ENCODE measurements at regions not wholly inside any gene's neighbourhood (a gene's known extent, or its start where the extent isn't known, plus 50 kb on each side); places are given as distances from the start of the nearest gene placed in this dataset.
"Not testable (repeated sequence)": the region's sequence is repeated elsewhere in the genome, so short reads cannot be mapped to it uniquely, and the experiment has no call there.

- H4K8ac ChIP-seq (ENCODE audit: low read depth, low read length); H3K4me1 ChIP-seq (ENCODE audit: control insufficient read depth, low read depth, low read length); H3K4me3 ChIP-seq (ENCODE audit: low read length); H3K79me1 ChIP-seq (ENCODE audit: low read length); H3K4ac ChIP-seq (ENCODE audit: low read depth, low read length); H2AK5ac ChIP-seq (ENCODE audit: low read length); H3K36me3 ChIP-seq (ENCODE audit: control insufficient read depth, insufficient read depth, low read length); H3K9ac ChIP-seq (ENCODE audit: low read length); H3K79me2 ChIP-seq (ENCODE audit: control insufficient read depth, insufficient read depth, low read length); H2BK15ac ChIP-seq (replicated peaks; ENCODE audit: low read depth); H2BK120ac ChIP-seq (ENCODE audit: low read depth, low read length); H3K4me2 ChIP-seq (ENCODE audit: low read length); H4K5ac ChIP-seq (ENCODE audit: low read length); H3K23ac ChIP-seq (ENCODE audit: low read length); DNase-seq; H2BK5ac ChIP-seq (ENCODE audit: low read length); H3K27me3 ChIP-seq (ENCODE audit: insufficient read depth, low read length, poor library complexity): not testable (repeated sequence)
- Histone ChIP-seq H3K56ac (ENCODE audit: low read length) (peak overlapping the region; percentile 34), H3K18ac (ENCODE audit: low read length) (peak overlapping the region; percentile 80), H3K27ac (ENCODE audit: low read depth, low read length) (peak overlapping the region; percentile 28)
- no CpG with 5 or more reads among the region's 8 CpGs for WGBS (ENCODE audit: extremely low coverage, insufficient coverage, low lambda C conversion rate)
Measured at GRCh38 chr11:67888056-67888455, 115.8 kb downstream of the UNC93B1 start.

GRCh38 chr11:67886672-67887071 lies 117.2 kb downstream of the UNC93B1 start:
- not testable (repeated sequence) for H3K4me1 ChIP-seq (ENCODE audit: control insufficient read depth, low read depth, low read length); H3K4me2 ChIP-seq (ENCODE audit: low read length); H3K4ac ChIP-seq (ENCODE audit: low read depth, low read length); H3K36me3 ChIP-seq (ENCODE audit: control insufficient read depth, insufficient read depth, low read length); H3K27me3 ChIP-seq (ENCODE audit: insufficient read depth, low read length, poor library complexity); H2BK15ac ChIP-seq (replicated peaks; ENCODE audit: low read depth); H3K23ac ChIP-seq (ENCODE audit: low read length); H3K79me2 ChIP-seq (ENCODE audit: control insufficient read depth, insufficient read depth, low read length); H4K8ac ChIP-seq (ENCODE audit: low read depth, low read length); H2BK5ac ChIP-seq (ENCODE audit: low read length); H3K4me3 ChIP-seq (ENCODE audit: low read length); H2BK120ac ChIP-seq (ENCODE audit: low read depth, low read length); H3K9ac ChIP-seq (ENCODE audit: low read length); H3K79me1 ChIP-seq (ENCODE audit: low read length); H3K27ac ChIP-seq (ENCODE audit: low read depth, low read length); H4K5ac ChIP-seq (ENCODE audit: low read length); DNase-seq; H2AK5ac ChIP-seq (ENCODE audit: low read length)
- Histone ChIP-seq H3K18ac (ENCODE audit: low read length) (peak overlapping the region; percentile 41), H3K56ac (ENCODE audit: low read length) (peak overlapping the region; percentile 1)
- no CpG with 5 or more reads among the region's 6 CpGs for WGBS (ENCODE audit: extremely low coverage, insufficient coverage, low lambda C conversion rate)

DNA sequence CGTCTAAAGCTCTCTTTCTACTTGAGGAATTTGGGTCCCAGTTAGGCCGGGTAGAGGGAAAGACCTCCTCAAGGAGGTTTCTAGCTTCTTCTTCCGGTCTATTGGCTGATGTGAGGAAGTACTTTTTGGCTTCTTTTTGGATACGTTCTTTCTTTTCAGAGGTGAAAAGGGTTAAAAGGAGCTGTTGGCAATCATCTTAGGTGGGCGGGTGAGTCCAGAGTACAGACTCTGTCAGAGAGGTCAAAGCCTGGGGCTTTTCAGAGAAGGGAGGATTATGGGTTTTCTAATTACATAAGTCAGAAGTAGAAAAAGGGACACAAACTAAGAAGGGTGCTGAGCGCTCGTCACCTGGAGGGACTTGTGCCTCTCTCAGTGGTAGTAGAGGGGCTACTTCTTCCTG lies 117.7 kb downstream of the UNC93B1 start:
- H3K79me1 ChIP-seq (ENCODE audit: low read length); H3K27ac ChIP-seq (ENCODE audit: low read depth, low read length); H3K4me2 ChIP-seq (ENCODE audit: low read length); H4K8ac ChIP-seq (ENCODE audit: low read depth, low read length); H3K79me2 ChIP-seq (ENCODE audit: control insufficient read depth, insufficient read depth, low read length); H3K36me3 ChIP-seq (ENCODE audit: control insufficient read depth, insufficient read depth, low read length); H3K4me1 ChIP-seq (ENCODE audit: control insufficient read depth, low read depth, low read length); H3K9ac ChIP-seq (ENCODE audit: low read length); H2BK5ac ChIP-seq (ENCODE audit: low read length); H3K27me3 ChIP-seq (ENCODE audit: insufficient read depth, low read length, poor library complexity); H3K4me3 ChIP-seq (ENCODE audit: low read length); H2BK120ac ChIP-seq (ENCODE audit: low read depth, low read length); H3K18ac ChIP-seq (ENCODE audit: low read length); H3K23ac ChIP-seq (ENCODE audit: low read length); H2BK15ac ChIP-seq (replicated peaks; ENCODE audit: low read depth); DNase-seq; H2AK5ac ChIP-seq (ENCODE audit: low read length); H3K4ac ChIP-seq (ENCODE audit: low read depth, low read length); H4K5ac ChIP-seq (ENCODE audit: low read length): not testable (repeated sequence)
- no CpG with 5 or more reads among the region's 7 CpGs for WGBS (ENCODE audit: extremely low coverage, insufficient coverage, low lambda C conversion rate)
- H3K56ac ChIP-seq (ENCODE audit: low read length), result peak overlapping the region; percentile 1

DNA sequence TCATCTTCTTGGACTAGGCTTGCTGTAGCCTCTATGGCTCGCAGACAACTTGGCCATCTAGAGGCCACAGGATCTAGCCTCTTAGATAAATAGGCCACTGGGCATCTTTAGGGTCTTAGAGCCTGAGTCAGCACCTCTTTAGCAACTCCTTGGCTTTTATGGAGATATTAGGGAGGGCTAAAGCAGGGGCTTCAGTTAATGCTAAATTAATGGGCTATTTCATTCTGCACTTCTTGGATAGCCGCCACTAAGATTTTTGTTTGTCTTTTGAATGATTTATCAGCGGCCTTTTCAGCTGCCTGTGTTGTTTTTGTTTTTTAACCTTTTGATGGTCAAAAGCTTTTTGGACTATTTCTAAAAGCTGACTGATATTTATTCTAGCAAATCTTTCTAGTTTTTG lies 118.3 kb downstream of the UNC93B1 start:
- not testable (repeated sequence) for H3K4me1 ChIP-seq (ENCODE audit: control insufficient read depth, low read depth, low read length); H3K27me3 ChIP-seq (ENCODE audit: insufficient read depth, low read length, poor library complexity); H3K23ac ChIP-seq (ENCODE audit: low read length); H3K4me3 ChIP-seq (ENCODE audit: low read length); H3K27ac ChIP-seq (ENCODE audit: low read depth, low read length); H3K4me2 ChIP-seq (ENCODE audit: low read length); H3K79me2 ChIP-seq (ENCODE audit: control insufficient read depth, insufficient read depth, low read length); H3K56ac ChIP-seq (ENCODE audit: low read length); H4K5ac ChIP-seq (ENCODE audit: low read length); H4K8ac ChIP-seq (ENCODE audit: low read depth, low read length); H2BK120ac ChIP-seq (ENCODE audit: low read depth, low read length); H3K79me1 ChIP-seq (ENCODE audit: low read length); H2BK5ac ChIP-seq (ENCODE audit: low read length); H3K9ac ChIP-seq (ENCODE audit: low read length); H2AK5ac ChIP-seq (ENCODE audit: low read length); H3K36me3 ChIP-seq (ENCODE audit: control insufficient read depth, insufficient read depth, low read length); H2BK15ac ChIP-seq (replicated peaks; ENCODE audit: low read depth); H3K4ac ChIP-seq (ENCODE audit: low read depth, low read length)
- WGBS (ENCODE audit: extremely low coverage, insufficient coverage, low lambda C conversion rate), result no CpG with 5 or more reads among the region's 3 CpGs
- DNase-seq, result peak; percentile 37
- H3K18ac ChIP-seq (ENCODE audit: low read length), result peak overlapping the region; percentile 39

- not testable (repeated sequence) for H3K36me3 ChIP-seq (ENCODE audit: control insufficient read depth, insufficient read depth, low read length); H2BK15ac ChIP-seq (replicated peaks; ENCODE audit: low read depth); H3K9ac ChIP-seq (ENCODE audit: low read length); H3K18ac ChIP-seq (ENCODE audit: low read length); H4K5ac ChIP-seq (ENCODE audit: low read length); H3K23ac ChIP-seq (ENCODE audit: low read length); H2AK5ac ChIP-seq (ENCODE audit: low read length); H4K8ac ChIP-seq (ENCODE audit: low read depth, low read length); H3K79me1 ChIP-seq (ENCODE audit: low read length); H2BK5ac ChIP-seq (ENCODE audit: low read length); H3K27ac ChIP-seq (ENCODE audit: low read depth, low read length); H3K79me2 ChIP-seq (ENCODE audit: control insufficient read depth, insufficient read depth, low read length); H2BK120ac ChIP-seq (ENCODE audit: low read depth, low read length); H3K4me3 ChIP-seq (ENCODE audit: low read length); H3K27me3 ChIP-seq (ENCODE audit: insufficient read depth, low read length, poor library complexity); H3K4me2 ChIP-seq (ENCODE audit: low read length); H3K4ac ChIP-seq (ENCODE audit: low read depth, low read length); H3K4me1 ChIP-seq (ENCODE audit: control insufficient read depth, low read depth, low read length)
- peak; percentile 32 for DNase-seq
- no CpG with 5 or more reads among the region's 18 CpGs for WGBS (ENCODE audit: extremely low coverage, insufficient coverage, low lambda C conversion rate)
- peak overlapping the region; percentile 56 for H3K56ac ChIP-seq (ENCODE audit: low read length)
Measured at GRCh38 chr11:67884761-67885558, 118.9 kb downstream of the UNC93B1 start.
